ENCODE measurements at regions not wholly inside any gene's neighbourhood (a gene's known extent, or its start where the extent isn't known, plus 50 kb on each side); places are given as distances from the start of the nearest gene placed in this dataset.
"Not testable (repeated sequence)": the region's sequence is repeated elsewhere in the genome, so short reads cannot be mapped to it uniquely, and the experiment has no call there.

DNA sequence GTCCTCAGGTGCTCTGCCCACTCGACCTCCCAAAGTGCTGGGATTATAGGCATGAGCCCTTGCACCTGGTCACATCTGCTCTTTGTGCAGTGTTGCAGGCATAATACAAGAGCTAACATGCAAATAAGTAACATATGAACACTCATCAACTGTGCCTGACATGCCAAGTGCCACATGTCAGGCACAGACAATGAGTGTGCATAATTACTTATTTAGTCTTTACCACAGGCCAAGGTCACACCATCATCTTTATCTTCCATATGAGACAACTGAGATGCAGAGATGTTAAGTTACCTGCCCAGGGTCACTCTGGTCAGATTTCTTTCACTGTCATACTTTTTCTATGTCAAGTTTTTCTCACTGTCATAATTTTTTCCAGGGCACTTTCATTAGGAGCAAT lies 126.1 kb downstream of the PPIAL4G start:
- DNase-seq (ENCODE audit: low read depth in 2 of 2) = no peak

GRCh38 chr1:148355976-148356375 lies 127.1 kb downstream of the PPIAL4G start:
- no peak for DNase-seq (ENCODE audit: low read depth in 2 of 2)

- DNase-seq (ENCODE audit: low read depth in 2 of 2) = no peak
These were observed 128.2 kb downstream of the PPIAL4G start for GRCh38 chr1:148354913-148355308.

DNA sequence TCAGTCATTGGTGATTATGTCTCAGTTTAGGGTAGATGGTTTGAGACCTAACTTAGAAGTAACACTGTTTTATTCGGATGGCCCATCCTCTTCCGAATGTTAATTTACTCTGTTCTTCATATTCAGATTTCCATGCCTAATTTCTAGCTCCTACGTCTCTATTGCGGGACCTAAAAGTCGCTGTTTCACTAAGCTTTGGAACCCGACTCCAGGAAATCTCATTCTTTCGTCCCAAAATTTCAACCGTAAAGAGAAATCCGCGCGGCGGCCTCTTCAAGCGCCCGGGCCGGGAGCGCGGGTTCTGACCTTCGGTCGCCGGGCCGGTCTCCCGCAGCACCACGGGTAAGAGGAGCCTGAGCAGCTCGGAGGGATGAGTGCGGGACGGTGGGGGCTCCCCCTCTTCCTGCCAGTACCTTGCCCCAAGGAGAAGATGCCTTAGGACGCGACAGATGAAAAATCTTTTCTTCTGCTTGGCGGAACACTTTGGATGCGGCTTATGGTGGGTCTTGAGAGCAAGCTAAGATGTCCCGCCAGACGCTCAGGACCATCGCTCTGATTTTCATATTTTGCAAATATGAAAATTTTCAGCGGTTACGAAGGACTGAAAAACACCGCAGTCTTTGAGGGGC lies 128.7 kb downstream of the PPIAL4G start:
- DNase-seq (ENCODE audit: low read depth in 2 of 2) = no peak

GRCh38 chr1:148353461-148354283 lies 129.4 kb downstream of the PPIAL4G start:
- DNase-seq (ENCODE audit: low read depth in 2 of 2) = peak; percentile 36 to 42

DNA sequence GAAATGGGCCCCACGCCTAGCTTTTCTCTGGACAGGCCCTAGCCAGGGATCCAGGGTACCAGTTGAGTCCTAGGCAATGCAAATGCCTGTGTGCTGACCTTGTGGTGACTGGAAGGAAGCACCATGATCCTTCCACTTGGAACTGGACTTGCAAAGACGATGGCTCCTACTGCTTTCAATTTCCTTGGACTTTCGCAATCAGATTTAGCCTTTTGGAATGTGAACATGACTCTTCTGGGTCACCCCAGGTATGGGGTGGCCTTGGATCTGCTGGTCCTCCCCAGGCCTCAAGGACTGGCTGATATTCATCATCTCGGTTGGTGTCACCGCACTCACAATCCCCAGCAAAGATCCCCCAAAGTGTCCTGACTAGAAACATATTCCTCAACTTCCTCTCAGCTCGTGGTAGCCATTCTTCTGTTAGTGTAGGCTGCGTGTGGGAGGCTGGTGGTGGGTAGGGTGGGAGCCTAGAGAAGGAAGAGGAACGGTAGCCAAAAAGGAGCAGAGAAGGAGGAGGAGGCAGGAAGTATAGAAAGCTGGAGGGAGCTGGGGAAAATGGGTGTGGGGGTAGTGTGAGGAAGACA lies 130.5 kb downstream of the PPIAL4G start:
- no peak for DNase-seq (ENCODE audit: low read depth in 2 of 2)

DNA sequence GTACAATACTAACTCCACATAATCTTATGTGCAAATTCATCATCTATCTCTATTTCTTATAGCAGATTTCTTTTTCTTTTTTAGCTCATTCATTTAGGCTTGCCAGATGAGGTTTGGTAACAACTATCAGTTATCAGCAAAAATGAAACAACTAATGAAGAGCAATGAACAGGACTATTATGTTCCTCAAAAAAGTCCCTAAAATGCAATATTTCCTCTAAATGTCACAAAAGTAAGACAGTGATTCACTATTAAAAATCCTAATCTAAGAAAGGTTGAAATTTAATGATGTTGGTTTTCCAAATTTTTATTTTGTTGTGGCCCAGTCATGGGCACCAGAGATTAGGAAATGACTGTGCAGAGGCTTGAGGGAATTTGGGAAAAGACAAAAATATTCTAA lies 135.3 kb downstream of the PPIAL4G start:
- no peak for DNase-seq (ENCODE audit: low read depth in 2 of 2)

DNA sequence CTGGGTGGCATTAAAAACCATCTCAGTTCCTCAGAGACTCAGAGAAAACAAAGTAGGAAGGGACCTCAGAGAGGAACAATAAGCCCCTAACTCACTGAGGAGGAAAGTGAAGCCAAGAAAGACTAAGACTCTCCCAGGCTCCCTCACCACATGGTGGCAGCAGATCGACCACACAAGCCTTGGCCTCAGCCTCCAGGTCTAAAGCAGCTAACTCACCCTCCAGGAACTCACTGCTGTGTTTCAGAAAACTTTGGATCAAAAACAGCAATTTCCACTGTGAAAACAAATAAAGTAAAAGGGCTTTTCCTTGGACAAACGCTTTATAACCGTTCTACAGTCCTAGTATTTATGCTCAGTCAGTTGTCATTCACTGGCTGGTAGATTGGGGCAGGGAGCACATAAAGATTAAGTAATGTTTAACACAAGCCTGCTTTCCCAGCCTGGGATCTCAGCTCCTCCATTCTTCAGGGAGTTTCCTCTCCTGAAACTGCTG lies 137.4 kb downstream of the PPIAL4G start:
- peak in 1 of 2 experiments; percentile 3 for DNase-seq (ENCODE audit: low read depth in 2 of 2)

DNA sequence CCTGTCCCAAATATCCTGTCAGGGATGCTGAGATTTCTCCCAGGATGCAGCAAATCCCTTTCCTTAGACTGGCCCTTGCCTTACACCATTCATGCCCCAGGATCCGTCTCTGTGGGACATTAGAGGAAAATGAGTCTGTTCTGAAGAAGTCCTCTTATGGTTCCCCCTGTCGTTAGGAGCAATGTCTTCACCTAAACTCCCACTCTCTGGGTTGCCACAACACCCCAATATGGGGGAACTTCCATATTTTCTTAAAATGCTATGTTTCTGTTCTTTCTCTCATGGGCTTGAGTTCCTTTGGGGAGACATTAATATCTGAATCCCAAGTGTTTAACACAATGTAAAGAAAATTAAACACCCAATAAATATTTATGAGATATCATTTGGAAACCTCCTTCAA lies 138.5 kb downstream of the PPIAL4G start:
- not testable (repeated sequence) for DNase-seq (ENCODE audit: low read depth in 2 of 2)

- not testable (repeated sequence) for DNase-seq (ENCODE audit: low read depth in 2 of 2)
These were observed 141.4 kb downstream of the PPIAL4G start for GRCh38 chr1:148341729-148342128.

- not testable (repeated sequence) for DNase-seq (ENCODE audit: low read depth in 2 of 2)
These were observed 146.8 kb downstream of the PPIAL4G start for GRCh38 chr1:148336121-148336918.

DNA sequence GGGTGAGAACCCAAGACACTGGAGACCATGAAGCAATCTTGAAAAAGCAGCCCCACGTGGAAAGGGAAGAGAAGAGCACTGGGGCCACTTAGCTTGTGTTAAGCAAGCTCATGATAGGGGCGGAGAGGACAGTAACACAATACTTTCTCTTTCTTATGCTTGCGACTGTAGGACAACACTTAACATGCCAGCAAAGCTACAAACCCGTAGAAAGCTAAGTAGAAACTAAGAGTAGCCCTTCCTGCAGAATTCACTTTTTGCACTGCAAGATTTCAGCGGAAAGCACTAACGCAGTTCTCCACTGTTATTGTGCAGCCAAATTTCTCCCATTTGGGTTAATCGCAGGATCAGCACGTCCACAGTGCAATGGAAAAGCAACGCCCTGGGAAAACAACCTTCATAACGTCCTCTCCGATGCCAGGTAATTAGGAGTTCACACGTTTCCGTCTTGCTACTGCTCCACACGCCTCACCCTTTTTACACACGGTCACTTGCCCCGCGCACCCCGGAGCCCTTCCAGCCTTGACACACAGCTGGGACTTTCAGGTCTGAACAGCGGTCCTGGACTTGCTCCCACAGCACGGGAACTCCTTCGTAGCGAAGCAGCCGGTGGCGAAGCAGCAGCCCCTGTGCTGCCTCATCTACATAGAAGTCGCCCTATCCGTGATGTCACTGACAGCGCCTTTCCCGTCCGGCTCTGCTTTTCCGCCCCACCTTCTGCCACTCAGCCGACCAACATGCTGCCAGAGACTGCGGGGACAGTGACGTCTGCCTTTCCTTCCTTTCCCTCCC lies 148.6 kb downstream of the PPIAL4G start:
- peak; percentile 62 to 67 for DNase-seq (ENCODE audit: low read depth in 2 of 2)

- DNase-seq (ENCODE audit: low read depth in 2 of 2) = no peak
These were observed 149.2 kb downstream of the PPIAL4G start for GRCh38 chr1:148333875-148334338.

DNA sequence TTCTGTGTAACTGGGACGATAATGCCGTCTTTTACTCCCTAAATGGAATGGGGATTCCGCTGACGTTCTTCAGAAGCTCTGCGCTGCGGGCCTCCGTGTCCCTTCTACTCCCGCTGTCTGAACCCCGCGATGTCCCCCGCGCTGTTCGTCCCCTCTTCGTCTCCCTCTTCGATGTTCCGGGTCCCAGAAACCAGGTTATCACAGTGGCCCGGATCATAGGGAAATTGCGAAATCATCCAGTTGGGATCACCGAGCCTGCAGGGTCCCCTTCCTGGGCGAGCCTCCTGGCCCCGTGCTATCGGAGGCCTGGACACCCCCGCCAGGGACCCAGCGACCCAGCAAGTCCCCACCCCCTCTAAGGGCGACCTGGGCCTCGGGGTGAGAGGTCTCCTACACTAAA lies 154.2 kb downstream of the PPIAL4G start:
- DNase-seq (ENCODE audit: low read depth in 2 of 2) = no peak

DNA sequence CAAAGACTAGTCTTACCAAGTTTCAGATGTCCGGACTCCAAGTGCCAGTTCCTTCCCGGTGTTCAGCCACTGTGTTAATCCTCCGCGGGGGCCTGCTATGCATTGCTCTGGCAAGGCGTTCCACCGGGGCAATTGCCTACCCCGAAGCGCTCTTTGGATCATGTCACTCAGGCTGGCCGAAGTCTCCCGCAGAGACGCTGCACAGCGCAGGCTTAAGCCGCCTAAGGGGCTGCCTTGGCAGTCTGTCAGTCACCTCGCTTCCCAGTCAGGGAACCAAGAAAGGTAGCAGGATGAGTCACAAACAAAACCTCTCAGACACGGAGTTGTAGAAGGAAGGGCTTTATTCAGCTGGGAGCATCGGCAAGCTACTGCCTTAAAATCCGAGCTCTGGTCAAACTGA lies 158.1 kb downstream of the PPIAL4G start:
- not testable (repeated sequence) for DNase-seq (ENCODE audit: low read depth in 2 of 2)

- DNase-seq (ENCODE audit: low read depth in 2 of 2) = not testable (repeated sequence)
These were observed 158.6 kb downstream of the PPIAL4G start for GRCh38 chr1:148324465-148324864.

GRCh38 chr1:148320079-148320478 lies 163.0 kb downstream of the PPIAL4G start:
- DNase-seq (ENCODE audit: low read depth in 2 of 2) = not testable (repeated sequence)

- no peak for DNase-seq (ENCODE audit: low read depth in 2 of 2)
These were observed 164.2 kb downstream of the PPIAL4G start for GRCh38 chr1:148318904-148319242.

DNA sequence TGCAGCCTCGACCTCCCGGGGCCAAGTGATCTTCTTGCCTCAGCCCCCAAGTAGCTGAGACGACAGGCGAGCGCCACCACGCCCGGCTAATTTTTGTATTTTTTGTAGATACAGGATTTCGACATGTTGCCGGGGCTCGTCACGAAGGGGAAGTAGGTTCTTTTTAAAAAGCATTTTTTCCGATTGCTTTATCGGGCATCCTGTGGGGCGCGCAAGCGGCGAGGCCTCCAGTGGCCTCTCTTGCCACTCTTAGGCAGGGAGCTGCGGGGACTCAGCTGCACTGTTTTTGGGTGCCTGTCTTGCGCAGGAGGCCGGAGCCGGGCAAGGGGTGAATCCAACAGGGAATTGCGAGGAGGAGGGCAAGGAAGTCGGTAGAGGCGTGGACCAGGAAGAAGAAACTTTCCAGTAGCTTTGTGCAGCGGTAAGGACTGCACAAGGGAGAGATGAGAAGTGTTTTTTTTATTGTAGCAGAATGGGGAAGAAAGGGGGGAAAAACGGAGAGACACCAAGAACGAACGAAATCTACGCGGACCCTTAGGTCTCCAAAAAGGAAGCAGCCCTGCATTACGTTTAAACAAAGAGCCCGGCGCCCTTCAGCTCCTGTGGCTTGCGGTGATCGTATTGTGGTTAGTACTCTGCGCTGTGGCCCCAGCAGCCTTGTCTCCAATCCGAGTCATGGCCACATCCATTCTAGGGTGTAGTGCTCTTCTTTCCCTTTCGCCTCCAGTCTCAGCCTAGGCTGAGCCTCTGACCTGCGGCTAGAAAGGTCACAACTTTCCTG lies 164.8 kb downstream of the PPIAL4G start:
- DNase-seq (ENCODE audit: low read depth in 2 of 2) = no peak

DNA sequence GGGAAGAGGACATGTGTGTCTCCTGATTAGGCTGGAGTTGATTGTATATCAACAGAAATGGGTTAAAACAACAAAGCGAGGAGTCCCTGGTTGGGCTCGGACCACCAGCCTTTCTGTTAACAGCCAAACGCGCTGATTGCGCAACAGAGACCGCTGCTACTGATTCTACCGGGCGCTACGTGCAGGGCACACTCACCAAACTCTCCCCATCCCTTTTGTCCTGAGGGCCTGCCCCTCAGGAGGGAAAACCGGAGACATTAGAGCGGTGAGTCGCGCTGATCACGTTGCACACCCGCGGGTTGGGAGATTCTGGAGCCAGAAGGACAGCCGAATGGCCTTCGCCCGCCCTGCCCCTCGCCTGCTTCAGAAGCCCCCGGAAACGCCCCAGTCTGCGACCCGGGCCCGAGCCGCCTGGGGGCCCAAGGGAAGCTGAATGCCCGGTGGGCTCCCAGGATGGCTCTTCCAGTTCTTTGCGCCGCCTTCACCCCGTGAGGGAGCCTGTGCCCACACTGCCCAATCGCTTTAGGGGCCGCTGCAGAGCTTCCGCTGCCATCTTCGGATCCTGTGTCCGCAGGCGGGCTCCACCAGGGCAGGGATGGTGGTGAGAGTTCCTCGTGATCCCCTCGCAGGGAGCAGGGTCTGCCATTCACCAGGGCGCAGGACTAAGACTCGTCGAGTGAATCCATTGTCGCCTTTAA lies 165.4 kb upstream of the NBPF11 start:
- DNase-seq (ENCODE audit: low read depth in 2 of 2) = no peak
